ENCODE measurements at regions not wholly inside any gene's neighbourhood (a gene's known extent, or its start where the extent isn't known, plus 50 kb on each side); places are given as distances from the start of the nearest gene placed in this dataset.
"Not testable (repeated sequence)": the region's sequence is repeated elsewhere in the genome, so short reads cannot be mapped to it uniquely, and the experiment has no call there.

- DNase-seq: no peak
Observed at GRCh38 chr17:68097161-68097805, 61.7 kb downstream of the KPNA2 start.

- not testable (repeated sequence) for DNase-seq
Observed at GRCh38 chr17:68099341-68099753, 63.8 kb downstream of the KPNA2 start.

- no peak for DNase-seq
Observed at GRCh38 chr17:68100000-68100641, 64.6 kb downstream of the KPNA2 start.

GRCh38 chr17:68101075-68101986, 65.8 kb downstream of the KPNA2 start:
- DNase-seq: peak; percentile 41

- no peak for DNase-seq
Observed at GRCh38 chr17:68101987-68102314, 66.4 kb downstream of the KPNA2 start.

- DNase-seq: no peak
Observed at GRCh38 chr17:68102318-68102758, 66.8 kb downstream of the KPNA2 start.

GRCh38 chr17:68103148-68103547, 67.6 kb downstream of the KPNA2 start:
- no peak for DNase-seq

- no peak for DNase-seq
Observed at GRCh38 chr17:68106085-68106484, 70.5 kb downstream of the KPNA2 start.

- no peak for DNase-seq
Observed at GRCh38 chr17:68107373-68107772, 71.8 kb downstream of the KPNA2 start.

GRCh38 chr17:68108313-68109000, 72.9 kb downstream of the KPNA2 start:
- DNase-seq: no peak

- DNase-seq: not testable (repeated sequence)
Observed at GRCh38 chr17:68109404-68109803, 73.9 kb downstream of the KPNA2 start.

- not testable (repeated sequence) for DNase-seq
Observed at GRCh38 chr17:68116211-68116610, 80.7 kb downstream of the KPNA2 start.

- no peak for DNase-seq
Observed at GRCh38 chr17:68122587-68122986, 87.1 kb downstream of the KPNA2 start.

- DNase-seq: no peak
Observed at GRCh38 chr17:68125111-68125870, 89.8 kb downstream of the KPNA2 start.

GRCh38 chr17:68127914-68128313, 92.4 kb downstream of the KPNA2 start:
- no peak for DNase-seq

GRCh38 chr17:68131456-68131855, 95.9 kb downstream of the KPNA2 start:
- no peak for DNase-seq

GRCh38 chr17:68133346-68134045, 98.0 kb downstream of the KPNA2 start:
- DNase-seq: no peak

GRCh38 chr17:68134046-68134637, 98.6 kb downstream of the KPNA2 start:
- no peak for DNase-seq

GRCh38 chr17:68134731-68135130, 99.2 kb downstream of the KPNA2 start:
- no peak for DNase-seq

GRCh38 chr17:68135141-68135887, 99.8 kb downstream of the KPNA2 start:
- DNase-seq: no peak

GRCh38 chr17:68141050-68141449, 105.5 kb downstream of the KPNA2 start:
- DNase-seq: no peak

Measured in NCI-H446 treated with DMSO at 0.1 percent for 48 hours (cell line).